NCI-H2107 treated with DMSO at 0.1 percent for 48 hours (cell line): ENCODE measurements at regions not wholly inside any gene's neighbourhood (a gene's known extent, or its start where the extent isn't known, plus 50 kb on each side); places are given as distances from the start of the nearest gene placed in this dataset.
A peak's percentile ranks its signal among the peaks of the same experiment; 100 is the strongest.
"Not testable (repeated sequence)": the region's sequence is repeated elsewhere in the genome, so short reads cannot be mapped to it uniquely, and the experiment has no call there.

Source experiments
- DNase-seq: peaks from one replicate; lab custom pipeline; 2025; ENCODE audit not compliant: unreplicated experiment; lab: John Stamatoyannopoulos, UW

DNA sequence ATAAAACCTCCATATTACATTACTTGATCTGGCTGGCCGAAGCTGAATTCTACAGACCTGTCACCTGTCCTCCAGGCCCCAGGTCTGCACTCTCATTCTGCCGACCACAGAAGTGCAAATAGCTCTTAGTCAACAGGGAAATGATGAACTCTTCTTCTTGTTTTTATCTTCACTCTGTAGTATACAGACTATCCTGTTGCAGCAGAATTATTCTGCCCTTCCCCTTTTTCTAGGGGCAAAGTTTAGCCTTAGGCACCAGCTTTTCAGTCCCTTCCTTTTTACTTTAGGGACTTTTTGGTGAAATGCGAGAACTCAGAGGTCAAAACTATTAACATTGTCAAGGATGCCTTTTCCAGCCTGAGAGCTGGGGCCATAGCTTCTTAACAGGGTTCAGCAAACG lies 229.6 kb upstream of the EGLN3 start:
- DNase-seq: peak; percentile 82

DNA sequence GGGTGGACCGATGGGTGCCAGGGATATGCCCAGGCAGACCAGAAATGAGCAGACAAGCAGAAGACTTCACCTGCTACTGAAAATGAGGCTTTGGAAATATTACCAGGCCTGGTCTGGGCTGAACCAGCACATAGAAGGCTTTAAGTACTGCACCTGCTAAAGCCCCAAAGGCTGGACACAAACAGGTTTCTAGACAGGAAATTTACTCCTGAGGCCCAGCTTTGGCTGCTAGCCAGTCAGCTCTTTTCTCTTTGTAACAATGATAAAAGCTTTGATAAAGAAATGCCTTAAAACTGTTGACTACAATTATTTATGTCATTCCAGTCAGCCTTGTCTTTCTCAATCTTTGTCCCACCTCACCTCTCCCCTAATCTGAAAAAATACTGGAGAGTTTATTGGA lies 228.9 kb upstream of the EGLN3 start:
- DNase-seq: peak; percentile 87

DNA sequence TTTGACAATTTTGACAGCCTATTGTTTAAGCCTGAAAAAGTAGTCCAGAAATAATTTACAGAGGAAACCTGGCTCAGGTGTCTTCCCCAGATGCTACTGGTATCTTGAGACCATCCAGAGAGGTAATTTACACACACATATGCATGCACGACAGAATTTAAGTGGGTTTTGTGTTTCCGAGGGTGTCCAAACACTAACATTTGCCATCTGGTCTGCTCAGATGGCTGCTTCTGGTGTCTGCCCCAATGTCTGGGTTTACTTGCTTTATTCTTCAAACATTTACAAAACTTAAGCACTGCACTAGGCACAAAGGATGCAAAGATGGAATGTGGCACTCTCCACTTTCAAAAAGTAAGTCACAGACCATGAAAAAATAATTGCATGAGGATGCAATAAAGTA lies 226.6 kb upstream of the EGLN3 start:
- no peak for DNase-seq

DNA sequence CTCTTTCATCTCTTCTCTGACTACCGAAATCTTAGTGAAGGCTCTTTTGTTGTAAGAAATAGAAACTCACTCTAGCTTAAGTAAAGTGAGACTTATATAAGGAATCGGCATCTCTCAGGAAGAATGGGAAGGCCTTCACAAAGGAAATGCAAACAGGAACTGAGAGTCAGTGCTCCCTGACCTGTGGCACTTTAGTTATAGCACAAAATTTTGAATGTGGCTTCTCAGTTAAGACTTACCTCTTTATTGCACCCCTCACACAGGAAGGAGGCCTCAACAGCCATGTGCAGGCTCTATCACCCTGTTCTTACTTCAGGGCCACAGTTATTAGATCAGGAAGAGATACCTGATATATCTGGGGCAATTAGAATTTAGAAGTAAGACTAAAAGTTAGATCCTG lies 224.7 kb upstream of the EGLN3 start:
- no peak for DNase-seq

DNA sequence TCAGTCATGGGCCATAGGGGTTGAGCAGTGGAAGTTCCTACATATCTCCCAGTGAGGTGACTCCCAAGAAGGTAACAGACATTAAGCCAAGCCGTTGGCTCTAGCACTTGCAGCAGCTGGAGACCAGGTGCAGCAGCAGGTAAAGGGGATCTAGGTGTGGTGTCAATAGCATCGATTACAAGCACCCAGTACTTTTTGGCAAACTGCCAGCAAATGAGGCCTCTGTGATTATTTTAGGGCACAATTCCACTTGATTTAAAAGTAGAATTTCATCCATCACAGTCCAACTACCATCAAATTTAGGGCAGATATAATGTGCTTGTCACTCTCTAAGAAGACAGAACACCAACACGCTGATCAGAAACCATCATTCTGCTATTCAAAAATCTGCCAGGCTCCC lies 224.1 kb upstream of the EGLN3 start:
- peak; percentile 54 for DNase-seq

DNA sequence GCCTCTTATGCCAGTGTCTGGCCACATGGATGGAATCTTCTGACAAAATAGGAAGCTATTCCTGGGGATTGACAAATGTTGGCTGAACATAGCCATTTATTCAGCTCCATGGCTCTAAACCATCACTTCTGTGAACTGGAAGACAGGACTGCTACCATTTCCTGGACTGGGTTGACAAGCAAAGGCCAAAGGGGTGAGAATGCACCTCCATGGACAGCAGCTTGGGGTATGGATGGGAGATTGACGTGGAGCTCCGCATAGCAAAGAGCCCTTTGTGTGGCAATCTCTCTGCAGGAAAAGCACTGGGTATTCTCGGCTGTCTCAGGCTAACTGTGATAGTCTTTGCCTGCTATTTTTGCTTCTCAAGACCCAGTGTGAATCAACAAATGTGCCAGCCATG lies 223.0 kb upstream of the EGLN3 start:
- DNase-seq: no peak

DNA sequence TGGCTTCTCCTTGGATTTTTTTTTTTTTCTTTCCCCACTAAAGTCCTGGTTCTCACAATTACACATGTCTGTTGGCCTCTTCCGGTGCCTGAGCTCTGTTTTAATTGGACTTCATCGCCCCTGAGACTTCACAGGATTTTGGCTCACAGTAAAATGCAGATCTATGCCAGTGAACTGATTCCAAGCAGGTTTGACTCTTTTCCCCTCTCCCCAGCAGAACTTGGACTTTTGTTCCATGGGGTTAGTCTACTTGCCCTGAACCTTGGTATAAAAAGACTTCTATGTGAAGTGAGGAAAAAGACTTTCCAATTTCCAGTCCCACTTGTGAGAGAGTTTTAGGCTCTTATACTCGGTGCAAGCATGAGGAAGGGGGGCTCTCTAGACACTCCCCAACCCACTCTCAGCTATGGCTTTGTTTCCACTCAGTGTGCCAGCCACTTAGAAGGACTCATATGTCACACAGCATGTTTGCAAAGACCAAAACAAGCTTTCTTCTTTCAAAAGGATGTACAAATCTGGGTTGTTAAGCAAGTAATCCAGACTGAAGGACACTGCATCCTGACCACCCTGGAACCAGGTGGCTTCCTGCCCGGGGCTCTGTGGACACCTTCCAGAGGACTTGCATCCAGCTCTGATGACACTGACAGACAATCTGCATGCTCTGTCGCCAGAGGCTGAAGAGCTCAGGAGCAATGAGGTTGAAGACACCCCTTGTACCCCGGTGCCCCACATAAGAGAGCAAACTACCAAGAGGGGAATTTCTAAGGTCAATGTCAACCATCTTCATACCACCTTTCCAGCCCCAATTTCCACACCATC lies 221.9 kb upstream of the EGLN3 start:
- DNase-seq: no peak

DNA sequence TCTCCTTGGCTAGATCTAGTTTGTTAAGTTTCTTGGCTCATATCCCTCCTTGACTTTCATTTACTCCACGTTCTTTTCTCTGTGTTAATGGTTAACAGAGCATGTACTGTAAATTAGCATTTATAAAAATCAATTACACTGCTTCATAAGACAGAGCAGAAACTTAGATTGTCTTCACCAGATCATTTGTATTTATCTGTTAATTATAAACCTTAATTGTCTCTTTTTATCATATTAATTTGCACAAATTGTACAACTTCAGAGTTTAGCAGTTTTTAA lies 221.2 kb upstream of the EGLN3 start:
- DNase-seq: no peak

DNA sequence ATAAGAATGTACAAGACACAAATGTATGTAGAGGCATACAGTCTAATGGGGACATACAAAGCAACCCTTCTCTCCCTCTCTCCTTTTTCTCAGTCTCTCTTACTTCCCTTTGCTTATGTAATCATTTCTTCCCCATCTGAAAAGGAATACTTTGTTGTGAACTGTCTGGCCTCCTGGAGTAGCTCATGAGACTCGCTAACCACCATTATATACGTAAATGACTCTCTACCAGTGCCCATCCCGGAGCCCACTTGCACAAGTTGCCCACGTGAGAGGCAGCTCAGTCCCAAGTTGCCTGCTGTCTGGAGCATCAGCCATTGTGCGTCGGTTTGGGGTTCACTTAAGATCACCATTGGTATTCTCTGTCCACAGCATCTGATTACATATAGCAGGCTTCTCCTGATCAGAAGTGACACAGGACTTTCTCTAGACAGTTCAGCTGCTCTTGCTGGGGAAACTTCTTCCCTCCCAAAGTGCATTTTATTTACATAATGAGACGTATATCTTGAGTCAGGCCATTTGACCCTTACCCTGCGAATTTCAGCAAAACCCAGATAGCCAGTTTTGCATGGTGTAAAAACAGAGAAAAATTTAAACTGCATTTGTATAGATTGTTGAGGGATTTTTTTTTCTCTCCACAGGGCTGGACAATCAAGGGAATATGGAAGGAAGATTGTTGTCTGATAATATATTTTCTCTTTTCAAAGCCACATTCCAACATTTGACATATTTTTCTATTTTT lies 220.7 kb upstream of the EGLN3 start:
- DNase-seq: no peak

DNA sequence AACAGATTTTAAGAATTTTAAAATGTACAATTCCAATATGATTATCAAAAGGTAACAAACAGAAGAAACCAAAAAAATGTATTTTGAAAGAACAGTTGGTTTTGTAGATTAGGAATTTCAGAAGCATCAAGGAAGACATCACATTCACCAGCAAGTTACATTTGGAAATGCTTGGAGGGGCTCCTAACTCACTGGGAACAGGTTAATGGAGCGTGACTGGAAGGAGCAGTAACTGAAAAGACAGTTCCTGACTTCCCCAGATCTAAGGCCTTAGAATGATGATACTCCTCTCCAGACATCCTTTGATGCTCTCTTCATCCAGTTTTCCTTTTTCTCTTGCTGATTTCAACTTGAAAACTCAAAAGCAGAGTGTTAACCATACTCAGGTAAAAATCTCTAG lies 220.0 kb upstream of the EGLN3 start:
- DNase-seq: no peak

DNA sequence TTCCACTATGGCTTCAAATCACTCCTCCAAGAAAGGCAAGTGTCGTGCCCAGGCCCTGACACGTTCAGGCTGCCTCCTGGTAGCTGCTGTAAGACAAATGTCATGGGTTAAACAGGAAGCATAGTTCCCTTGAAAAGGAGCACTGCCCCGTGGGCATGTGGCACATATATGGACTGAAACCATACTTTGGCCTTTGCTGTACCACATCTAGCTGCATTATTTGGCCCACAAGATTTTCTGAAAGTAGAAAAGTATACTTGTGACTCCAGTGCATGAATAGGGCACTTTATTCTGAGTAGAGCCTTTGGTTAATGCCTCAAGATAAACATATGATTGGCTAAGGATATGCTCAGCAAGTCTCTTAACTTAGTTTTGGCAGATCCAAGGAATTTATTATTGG lies 218.7 kb upstream of the EGLN3 start:
- no peak for DNase-seq

DNA sequence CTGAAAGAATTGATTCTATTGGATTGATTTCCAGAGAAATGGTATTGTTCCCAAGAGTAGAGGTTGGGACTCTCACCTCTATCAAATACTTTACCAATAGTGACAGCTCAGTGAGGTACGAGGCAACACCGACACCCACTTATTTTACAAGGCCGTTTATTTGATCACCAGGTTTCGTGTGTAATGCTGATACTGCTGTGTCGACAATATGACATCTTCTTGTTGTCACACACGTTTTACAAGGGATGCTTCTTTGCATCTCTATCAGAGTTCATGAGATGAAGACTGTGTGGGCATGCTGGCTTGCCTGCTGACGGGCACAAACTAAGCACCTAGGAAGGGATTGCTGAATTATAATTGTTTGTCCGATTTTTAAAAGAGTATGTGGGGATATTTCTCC lies 217.8 kb upstream of the EGLN3 start:
- DNase-seq: no peak

DNA sequence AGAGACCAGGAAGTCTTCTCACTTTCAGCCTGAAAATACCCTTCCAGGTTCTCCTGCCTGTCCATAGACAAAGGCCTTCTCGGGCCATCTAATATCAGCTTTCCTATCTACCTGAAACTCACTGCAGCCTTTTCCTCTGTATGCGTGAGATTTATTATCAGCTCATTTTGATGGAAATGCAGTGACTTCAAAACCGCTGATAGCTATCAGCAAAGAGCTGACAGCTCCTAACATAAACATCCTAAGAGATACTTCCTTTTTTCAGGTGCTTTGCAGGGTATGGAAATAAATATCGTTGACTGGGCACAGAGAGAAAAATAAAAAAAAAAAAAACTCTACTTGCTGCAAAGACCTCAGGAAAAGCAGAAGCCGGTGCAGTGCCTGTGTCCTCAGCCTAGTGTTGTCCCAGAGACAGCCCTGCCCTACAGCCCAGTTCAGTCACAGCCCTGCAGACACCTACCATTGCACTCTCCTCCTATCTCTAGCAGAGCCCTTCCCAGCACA lies 215.0 kb upstream of the EGLN3 start:
- DNase-seq: no peak

DNA sequence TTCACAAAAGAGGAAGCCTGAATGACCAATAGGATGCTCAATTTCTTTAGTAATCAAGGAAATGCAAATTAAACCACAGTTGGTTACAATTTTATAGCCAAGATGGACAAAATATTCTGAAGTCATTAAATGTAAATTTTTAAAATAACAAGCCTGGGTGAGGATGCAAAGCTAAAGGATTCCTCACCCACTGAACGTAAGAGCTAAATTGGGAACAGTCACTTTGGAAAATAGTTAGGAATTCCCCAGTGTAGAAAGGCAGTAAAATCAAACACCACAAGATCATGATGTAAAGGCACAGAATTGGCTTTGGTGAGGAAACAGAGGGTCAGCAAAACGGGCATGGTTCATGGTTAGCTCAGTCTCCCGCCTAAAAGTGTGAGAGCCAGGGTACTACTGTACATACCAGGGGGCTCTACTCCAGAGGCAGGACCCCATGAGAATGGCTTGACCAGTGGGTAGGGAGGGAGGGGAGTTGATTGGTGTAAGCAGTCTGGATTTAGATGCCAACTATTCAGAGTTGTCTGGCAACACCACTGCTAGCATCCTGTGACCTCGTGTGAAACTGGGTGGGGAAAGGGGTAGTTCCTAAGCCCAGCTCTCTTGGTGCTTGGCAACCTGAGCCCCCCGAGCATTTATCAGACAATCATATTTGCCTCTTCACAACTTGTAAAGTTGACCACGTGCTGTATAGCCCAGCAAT lies 213.4 kb upstream of the EGLN3 start:
- DNase-seq: no peak

DNA sequence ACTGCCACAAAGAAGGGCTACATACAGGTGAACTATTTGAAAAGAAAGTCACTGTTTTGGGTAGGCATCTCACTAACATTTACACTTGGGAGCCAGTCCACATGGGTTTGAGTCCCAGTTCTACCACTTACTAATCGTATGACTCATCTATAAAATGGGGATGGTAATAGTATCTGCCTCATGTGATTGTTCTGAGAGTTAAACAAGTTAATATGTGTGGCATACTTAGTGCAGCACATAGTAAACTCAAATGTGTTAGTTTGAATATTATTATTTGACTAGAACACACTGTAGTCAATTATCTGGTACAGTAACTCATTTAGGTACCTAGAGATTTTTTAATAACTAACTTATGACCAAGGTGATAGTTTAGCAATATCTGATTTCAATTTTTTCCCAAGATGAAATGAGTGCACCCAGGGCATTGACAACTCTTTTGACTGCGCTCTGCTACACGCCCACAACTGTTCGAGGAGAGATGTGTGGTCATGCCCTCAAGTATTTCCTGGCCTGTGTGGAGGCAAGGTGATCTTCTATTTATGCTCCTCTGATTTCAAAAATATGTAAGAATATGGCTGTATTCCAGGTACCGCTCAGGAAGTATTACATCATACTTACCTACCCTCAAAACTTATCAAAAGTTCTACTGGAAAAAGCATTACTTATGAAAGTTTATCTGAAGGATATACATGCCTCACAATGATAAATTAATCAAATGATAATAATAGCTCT lies 210.6 kb upstream of the EGLN3 start:
- no peak for DNase-seq

DNA sequence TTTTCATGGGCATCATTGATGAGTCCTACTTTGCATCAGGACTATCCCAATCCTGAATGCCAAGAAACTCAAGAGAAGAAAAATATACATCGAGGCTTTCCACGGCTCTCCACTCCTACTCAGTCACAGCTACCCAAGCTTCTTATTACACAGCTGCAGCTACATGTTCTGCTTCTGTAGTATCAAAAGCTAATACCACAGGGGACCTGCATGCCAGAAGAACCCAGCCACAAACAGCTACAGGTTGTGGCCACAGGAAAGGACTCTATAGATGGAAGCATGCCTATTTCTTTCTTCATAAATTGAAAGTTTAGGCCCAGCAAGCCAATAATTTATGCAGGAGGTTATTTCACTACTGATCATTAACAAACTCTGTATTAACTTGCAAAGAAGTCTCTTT lies 209.7 kb upstream of the EGLN3 start:
- no peak for DNase-seq

DNA sequence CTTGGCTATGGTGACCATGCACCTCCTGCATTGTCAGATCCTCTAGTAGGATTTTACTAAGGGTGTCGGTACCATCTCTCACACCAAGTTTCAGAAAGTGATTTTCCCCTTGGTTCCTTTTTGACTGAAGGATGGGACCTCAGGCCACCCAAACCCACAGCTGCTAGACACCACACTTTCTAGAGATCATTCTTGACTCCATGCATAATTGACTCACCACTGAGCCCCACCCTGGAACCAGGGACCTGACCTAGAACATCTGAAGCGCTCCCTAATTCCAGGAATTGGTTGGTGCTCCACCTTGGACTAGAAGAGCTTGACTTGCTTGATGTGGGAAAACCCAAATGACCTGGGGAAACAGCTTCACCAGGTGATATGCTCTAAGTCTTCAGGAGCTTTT lies 206.8 kb upstream of the EGLN3 start:
- no peak for DNase-seq

DNA sequence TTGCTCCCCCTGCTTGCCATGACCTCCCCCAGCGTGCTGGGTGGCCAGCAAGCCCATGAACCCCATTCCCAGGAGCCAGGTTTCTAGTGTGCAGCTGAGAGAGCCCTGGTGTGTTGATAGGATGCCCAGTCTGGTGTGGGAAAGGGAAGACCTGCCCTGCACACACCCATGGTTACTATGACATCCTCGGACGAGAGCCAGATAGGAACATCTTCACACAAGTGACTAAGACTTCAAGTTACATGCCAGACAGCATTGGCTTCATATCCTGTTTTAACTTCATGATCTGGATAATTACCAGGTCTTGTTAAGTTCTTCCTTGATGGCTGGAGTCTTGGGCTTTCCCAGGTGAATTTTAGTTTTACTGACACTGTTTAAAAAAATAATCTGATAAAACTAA lies 196.6 kb upstream of the EGLN3 start:
- no peak for DNase-seq

DNA sequence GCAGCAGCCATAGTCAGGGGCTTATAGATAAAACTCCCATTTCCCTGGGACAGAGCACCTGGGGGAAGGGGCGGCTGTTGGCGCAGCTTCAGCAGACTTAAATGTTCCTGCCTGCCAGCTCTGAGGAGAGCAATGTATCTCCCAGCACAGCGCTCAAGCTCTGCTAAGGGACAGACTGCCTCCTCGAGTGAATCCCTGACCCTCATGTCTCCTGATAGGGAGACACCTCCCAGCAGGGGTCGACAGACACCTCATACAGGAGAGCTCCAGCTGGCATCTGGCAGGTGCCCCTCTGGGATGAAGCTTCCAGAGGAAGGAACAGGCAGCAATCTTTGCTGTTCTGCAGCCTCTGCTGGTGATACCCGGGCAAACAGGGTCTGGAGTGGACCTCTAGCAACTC lies 189.3 kb upstream of the EGLN3 start:
- DNase-seq: not testable (repeated sequence)

DNA sequence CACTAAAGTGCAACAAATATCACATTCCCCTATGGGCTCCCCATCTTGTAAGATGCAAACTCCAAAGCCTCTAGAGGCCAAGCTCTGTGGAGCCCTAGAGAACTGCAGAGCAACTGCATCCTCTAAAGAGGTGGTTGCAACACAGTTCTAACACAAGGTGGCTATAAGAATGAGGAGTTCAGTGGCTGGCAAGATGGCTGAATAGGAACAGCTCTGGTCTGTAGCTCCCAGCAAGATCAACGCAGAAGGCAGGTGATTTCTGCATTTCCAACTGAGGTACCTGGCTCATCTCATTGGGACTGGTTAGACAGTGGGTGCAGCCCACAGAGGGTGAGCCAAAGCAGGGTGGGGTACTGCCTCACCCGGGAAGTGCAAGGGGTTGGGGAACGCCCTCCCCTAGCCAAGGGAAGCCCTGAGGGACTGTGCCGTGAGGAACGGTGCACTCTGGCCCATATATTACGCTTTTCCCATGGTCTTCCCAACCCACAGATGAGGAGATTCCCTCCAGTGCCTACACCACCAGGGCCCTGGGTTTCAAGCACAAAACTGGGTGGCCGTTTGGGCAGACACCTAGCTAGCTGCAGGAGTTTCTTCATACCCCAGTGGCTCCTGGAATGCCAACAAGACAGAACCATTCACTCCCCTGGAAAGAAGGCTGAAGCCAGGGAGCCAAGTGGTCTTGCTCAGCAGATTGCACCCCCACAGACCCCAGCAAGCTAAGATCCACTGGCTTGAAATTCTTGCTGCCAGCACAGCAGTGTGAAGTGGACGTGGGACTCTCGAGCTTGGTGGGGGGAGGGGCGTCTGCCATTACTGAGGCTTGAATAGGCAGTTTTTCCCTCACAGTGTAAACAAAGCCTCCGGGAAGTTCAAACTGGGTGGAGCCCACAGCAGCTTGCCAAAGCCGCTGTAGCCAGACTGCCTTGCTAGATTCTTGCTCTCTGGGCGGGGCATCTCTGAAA lies 188.6 kb upstream of the EGLN3 start:
- peak; percentile 67 for DNase-seq
